HEK293 (cell line): ENCODE measurements at regions not wholly inside any gene's neighbourhood (a gene's known extent, or its start where the extent isn't known, plus 50 kb on each side); places are given as distances from the start of the nearest gene placed in this dataset.

ENCODE experiments used
- CTCF ChIA-PET: fragments of 350-600 bp; formaldehyde crosslinking; extraction: SDS; loops from one replicate; lab custom pipeline; 2021; ENCODE audit warnings: antibody characterized with exemption; lab: Yijun Ruan, JAX
- POLR2A ChIA-PET: fragments of 300-600 bp; formaldehyde crosslinking; extraction: SDS; loops from one replicate; lab custom pipeline; 2020; ENCODE audit warnings: antibody characterized with exemption, inconsistent platforms; lab: Yijun Ruan, JAX
- H3K27ac ChIP-seq: fragments of 200-500 bp; sonication (Bioruptor generic); 2 replicates; pipeline ENCODE4 v1.5.1; 2014; ENCODE audit warnings: low read depth, low read length, control low read depth, inconsistent platforms; ENCODE audit errors: extremely low read depth
- H3K36me3 ChIP-seq, 2 experiments: fragments of 200-500 bp in 1 of 2; sonication (Bioruptor generic) in 1 of 2; 1 replicate in 1 of 2; 2 replicates in 1 of 2; pipeline ENCODE4 v1.5.1; 2014 to 2017; ENCODE audit warnings: inconsistent platforms in 2 of 2, low read length in 2 of 2; ENCODE audit not compliant: control insufficient read depth in 2 of 2, insufficient read depth in 1 of 2
- H3K4me1 ChIP-seq: fragments of 200-500 bp; sonication (Bioruptor generic); 2 replicates; pipeline ENCODE4 v1.5.1; 2014; ENCODE audit warnings: mild to moderate bottlenecking, low read length, inconsistent platforms; ENCODE audit not compliant: control insufficient read depth, insufficient read depth
- H3K4me3 ChIP-seq: 2 replicates; pipeline ENCODE4 v1.5.1; 2011; ENCODE audit warnings: low read depth, mild to moderate bottlenecking, control low read depth, low read length, moderate library complexity
- H3K9me3 ChIP-seq: fragments of 200-500 bp; sonication (Bioruptor generic); 2 replicates; pipeline ENCODE4 v1.5.1; 2014; ENCODE audit warnings: low read depth, low read length, inconsistent platforms; ENCODE audit not compliant: control insufficient read depth, insufficient read depth
- HOXA7 ChIP-seq: sonication (generic); formaldehyde crosslinking; IDR thresholded peaks from 2 replicates; pipeline ENCODE4 v1.8.1; 2022; ENCODE audit warnings: missing genetic modification reagents, borderline replicate concordance
- HOXC10 ChIP-seq: sonication (generic); formaldehyde crosslinking; IDR thresholded peaks from 2 replicates; pipeline ENCODE4 v1.8.1; 2023; ENCODE audit warnings: mild to moderate bottlenecking, missing genetic modification reagents
- OSR2 ChIP-seq: fragments of 450-650 bp; formaldehyde crosslinking; IDR thresholded peaks from 2 replicates; pipeline ENCODE4 v1.5.1; 2016; ENCODE audit warnings: missing biosample characterization, missing genetic modification characterization
- REPIN1 ChIP-seq: fragments of 450-650 bp; formaldehyde crosslinking; IDR thresholded peaks from 2 replicates; pipeline ENCODE4 v1.5.1; 2017; ENCODE audit warnings: missing biosample characterization, missing genetic modification characterization, low read depth
- WT1 ChIP-seq: fragments of 450-650 bp; formaldehyde crosslinking; IDR thresholded peaks from 2 replicates; pipeline ENCODE4 v1.5.1; 2016; ENCODE audit warnings: missing biosample characterization, missing genetic modification characterization
- YY1 ChIP-seq: fragments of 450-650 bp; formaldehyde crosslinking; IDR thresholded peaks from 2 replicates; pipeline ENCODE4 v1.5.1; 2018; ENCODE audit warnings: missing biosample characterization, missing genetic modification characterization
- ZBTB21 ChIP-seq: fragments of 450-650 bp; formaldehyde crosslinking; IDR thresholded peaks from 2 replicates; pipeline ENCODE4 v1.5.1; 2017; ENCODE audit warnings: missing biosample characterization, missing genetic modification characterization
- ZFHX2 ChIP-seq: fragments of 450-650 bp; formaldehyde crosslinking; conservative IDR thresholded peaks from 2 replicates; pipeline ENCODE4 v1.5.1; 2016; ENCODE audit warnings: missing biosample characterization, missing genetic modification characterization
- ZNF121 ChIP-seq: fragments of 450-650 bp; formaldehyde crosslinking; IDR thresholded peaks from 2 replicates; pipeline ENCODE4 v1.5.1; 2016; ENCODE audit warnings: missing biosample characterization, missing genetic modification characterization
- ZNF138 ChIP-seq: fragments of 450-650 bp; formaldehyde crosslinking; IDR thresholded peaks from 2 replicates; pipeline ENCODE4 v1.5.1; 2016; ENCODE audit warnings: missing biosample characterization, missing genetic modification characterization, borderline replicate concordance
- ZNF174 ChIP-seq: fragments of 450-650 bp; formaldehyde crosslinking; IDR thresholded peaks from 2 replicates; pipeline ENCODE4 v1.5.0; 2017; ENCODE audit warnings: missing biosample characterization, mild to moderate bottlenecking, missing genetic modification characterization
- ZNF211 ChIP-seq: fragments of 450-650 bp; formaldehyde crosslinking; IDR thresholded peaks from 2 replicates; pipeline ENCODE4 v1.5.1; 2016; ENCODE audit warnings: low read depth, missing biosample characterization, missing genetic modification characterization
- ZNF266 ChIP-seq: fragments of 450-650 bp; formaldehyde crosslinking; IDR thresholded peaks from 2 replicates; pipeline ENCODE4 v1.5.1; 2016; ENCODE audit warnings: missing biosample characterization, missing genetic modification characterization, low read depth
- ZNF292 ChIP-seq: fragments of 450-650 bp; formaldehyde crosslinking; IDR thresholded peaks from 2 replicates; pipeline ENCODE4 v1.5.1; 2016; ENCODE audit warnings: low read depth, missing biosample characterization, missing genetic modification characterization, borderline replicate concordance
- ZNF354C ChIP-seq: fragments of 450-650 bp; formaldehyde crosslinking; IDR thresholded peaks from 2 replicates; pipeline ENCODE4 v1.5.1; 2016; ENCODE audit warnings: missing biosample characterization, missing genetic modification characterization, low read depth, borderline replicate concordance
- ZNF530 ChIP-seq: fragments of 450-650 bp; formaldehyde crosslinking; IDR thresholded peaks from 2 replicates; pipeline ENCODE4 v1.5.1; 2016; ENCODE audit warnings: low read depth, missing biosample characterization, missing genetic modification characterization
- ZNF548 ChIP-seq: fragments of 450-650 bp; formaldehyde crosslinking; IDR thresholded peaks from 2 replicates; pipeline ENCODE4 v1.5.1; 2016; ENCODE audit warnings: missing biosample characterization, missing genetic modification characterization
- ZNF555 ChIP-seq: fragments of 450-650 bp; formaldehyde crosslinking; conservative IDR thresholded peaks from 2 replicates; pipeline ENCODE4 v1.5.1; 2017; ENCODE audit warnings: missing biosample characterization, mild to moderate bottlenecking, missing genetic modification characterization, inconsistent platforms
- ZNF585B ChIP-seq: fragments of 450-650 bp; formaldehyde crosslinking; IDR thresholded peaks from 2 replicates; pipeline ENCODE4 v1.5.1; 2016; ENCODE audit warnings: missing biosample characterization, missing genetic modification characterization
- ZNF596 ChIP-seq: fragments of 450-650 bp; IDR thresholded peaks from 2 replicates; pipeline ENCODE4 v1.5.0; 2018; ENCODE audit warnings: missing biosample characterization, mild to moderate bottlenecking, missing genetic modification characterization, moderate library complexity
- ZNF654 ChIP-seq: fragments of 450-650 bp; formaldehyde crosslinking; IDR thresholded peaks from 2 replicates; pipeline ENCODE4 v1.5.1; 2016; ENCODE audit warnings: low read depth, missing biosample characterization, missing genetic modification characterization
- ZNF707 ChIP-seq: fragments of 450-650 bp; formaldehyde crosslinking; IDR thresholded peaks from 2 replicates; pipeline ENCODE4 v1.5.1; 2016; ENCODE audit warnings: missing biosample characterization, missing genetic modification characterization
- ZNF830 ChIP-seq: fragments of 450-650 bp; IDR thresholded peaks from 2 replicates; pipeline ENCODE4 v1.5.0; 2018; ENCODE audit warnings: missing biosample characterization, missing genetic modification characterization, low read depth, mild to moderate bottlenecking, moderate library complexity
- ZSCAN30 ChIP-seq: fragments of 450-650 bp; IDR thresholded peaks from 2 replicates; pipeline ENCODE4 v1.5.1; 2018; ENCODE audit warnings: missing biosample characterization, mild to moderate bottlenecking, missing genetic modification characterization, moderate library complexity
- TF ChIP-seq, protein P1 (sequence below): IDR thresholded peaks from 2 replicates; pipeline ENCODE4 v1.6.1; 2011; ENCODE audit warnings: mild to moderate bottlenecking, low read depth, low read length, borderline replicate concordance
- TF ChIP-seq, protein P2 (sequence below): fragments of 450-650 bp; formaldehyde crosslinking; IDR thresholded peaks from 2 replicates; pipeline ENCODE4 v1.5.1; 2016; ENCODE audit warnings: missing biosample characterization, missing genetic modification characterization
- TF ChIP-seq, protein P3 (sequence below): fragments of 450-650 bp; formaldehyde crosslinking; IDR thresholded peaks from 2 replicates; pipeline ENCODE4 v1.5.1; 2016; ENCODE audit warnings: missing biosample characterization, missing genetic modification characterization
- TF ChIP-seq, protein P4 (sequence below): fragments of 450-650 bp; formaldehyde crosslinking; IDR thresholded peaks from 2 replicates; pipeline ENCODE4 v1.5.1; 2016; ENCODE audit warnings: missing biosample characterization, missing genetic modification characterization

DNA sequence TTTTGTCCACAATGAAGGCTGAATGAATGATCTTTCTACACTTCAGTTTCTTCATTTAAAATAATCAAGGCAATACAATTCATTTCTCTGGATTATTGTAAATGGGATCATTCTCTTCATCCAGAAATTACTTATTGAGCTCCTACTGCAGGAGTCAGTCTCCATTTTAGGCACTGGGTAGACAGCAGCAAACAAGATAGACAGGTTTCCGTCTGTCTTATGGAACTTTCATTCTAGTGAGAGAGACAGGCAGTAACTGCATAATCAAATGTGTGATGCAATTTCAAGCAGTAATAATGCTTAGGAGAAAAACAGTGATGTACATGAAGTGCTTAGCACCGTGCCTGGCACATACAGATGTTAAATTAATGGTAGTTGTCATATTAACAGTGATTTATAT lies 118.9 kb downstream of the SUDS3 start:
- no peaks in the 10 kb centered on the region for H3K36me3 ChIP-seq
- TF ChIP-seq ZNF266 (tag by site-specific recombination) (no peak), ZNF354C (no peak), ZNF555 (tag by site-specific recombination) (no peak), ZNF292 (tag by site-specific recombination) (no peak), ZNF138 (tag by site-specific recombination) (no peak), OSR2 (tag by site-specific recombination) (no peak), ZFHX2 (tag by site-specific recombination) (no peak), ZSCAN30 (tag by site-specific recombination) (no peak), ZNF654 (tag by site-specific recombination) (no peak), ZNF585B (tag by site-specific recombination) (no peak), ZNF530 (tag by site-specific recombination) (no peak), ZBTB21 (tag by site-specific recombination) (no peak), ZNF707 (tag by site-specific recombination) (no peak), ZNF121 (tag by site-specific recombination) (no peak)
- TF ChIP-seq, protein P1, sequence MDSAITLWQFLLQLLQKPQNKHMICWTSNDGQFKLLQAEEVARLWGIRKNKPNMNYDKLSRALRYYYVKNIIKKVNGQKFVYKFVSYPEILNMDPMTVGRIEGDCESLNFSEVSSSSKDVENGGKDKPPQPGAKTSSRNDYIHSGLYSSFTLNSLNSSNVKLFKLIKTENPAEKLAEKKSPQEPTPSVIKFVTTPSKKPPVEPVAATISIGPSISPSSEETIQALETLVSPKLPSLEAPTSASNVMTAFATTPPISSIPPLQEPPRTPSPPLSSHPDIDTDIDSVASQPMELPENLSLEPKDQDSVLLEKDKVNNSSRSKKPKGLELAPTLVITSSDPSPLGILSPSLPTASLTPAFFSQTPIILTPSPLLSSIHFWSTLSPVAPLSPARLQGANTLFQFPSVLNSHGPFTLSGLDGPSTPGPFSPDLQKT, result no peak
- TF ChIP-seq, protein P2, sequence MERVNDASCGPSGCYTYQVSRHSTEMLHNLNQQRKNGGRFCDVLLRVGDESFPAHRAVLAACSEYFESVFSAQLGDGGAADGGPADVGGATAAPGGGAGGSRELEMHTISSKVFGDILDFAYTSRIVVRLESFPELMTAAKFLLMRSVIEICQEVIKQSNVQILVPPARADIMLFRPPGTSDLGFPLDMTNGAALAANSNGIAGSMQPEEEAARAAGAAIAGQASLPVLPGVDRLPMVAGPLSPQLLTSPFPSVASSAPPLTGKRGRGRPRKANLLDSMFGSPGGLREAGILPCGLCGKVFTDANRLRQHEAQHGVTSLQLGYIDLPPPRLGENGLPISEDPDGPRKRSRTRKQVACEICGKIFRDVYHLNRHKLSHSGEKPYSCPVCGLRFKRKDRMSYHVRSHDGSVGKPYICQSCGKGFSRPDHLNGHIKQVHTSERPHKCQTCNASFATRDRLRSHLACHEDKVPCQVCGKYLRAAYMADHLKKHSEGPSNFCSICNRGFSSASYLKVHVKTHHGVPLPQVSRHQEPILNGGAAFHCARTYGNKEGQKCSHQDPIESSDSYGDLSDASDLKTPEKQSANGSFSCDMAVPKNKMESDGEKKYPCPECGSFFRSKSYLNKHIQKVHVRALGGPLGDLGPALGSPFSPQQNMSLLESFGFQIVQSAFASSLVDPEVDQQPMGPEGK (tag by site-specific recombination), result no peak
- TF ChIP-seq, protein P3, sequence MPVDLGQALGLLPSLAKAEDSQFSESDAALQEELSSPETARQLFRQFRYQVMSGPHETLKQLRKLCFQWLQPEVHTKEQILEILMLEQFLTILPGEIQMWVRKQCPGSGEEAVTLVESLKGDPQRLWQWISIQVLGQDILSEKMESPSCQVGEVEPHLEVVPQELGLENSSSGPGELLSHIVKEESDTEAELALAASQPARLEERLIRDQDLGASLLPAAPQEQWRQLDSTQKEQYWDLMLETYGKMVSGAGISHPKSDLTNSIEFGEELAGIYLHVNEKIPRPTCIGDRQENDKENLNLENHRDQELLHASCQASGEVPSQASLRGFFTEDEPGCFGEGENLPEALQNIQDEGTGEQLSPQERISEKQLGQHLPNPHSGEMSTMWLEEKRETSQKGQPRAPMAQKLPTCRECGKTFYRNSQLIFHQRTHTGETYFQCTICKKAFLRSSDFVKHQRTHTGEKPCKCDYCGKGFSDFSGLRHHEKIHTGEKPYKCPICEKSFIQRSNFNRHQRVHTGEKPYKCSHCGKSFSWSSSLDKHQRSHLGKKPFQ (tag by site-specific recombination), result no peak
- POLR2A ChIA-PET, result no interaction called here
- H3K9me3 ChIP-seq, result no peaks in the 10 kb centered on the region
- CTCF ChIA-PET, result no interaction called here
- H3K27ac ChIP-seq, result no peak overlapping the region
- no peaks in the 10 kb centered on the region for H3K4me1 ChIP-seq
- no peak overlapping the region for H3K4me3 ChIP-seq

DNA sequence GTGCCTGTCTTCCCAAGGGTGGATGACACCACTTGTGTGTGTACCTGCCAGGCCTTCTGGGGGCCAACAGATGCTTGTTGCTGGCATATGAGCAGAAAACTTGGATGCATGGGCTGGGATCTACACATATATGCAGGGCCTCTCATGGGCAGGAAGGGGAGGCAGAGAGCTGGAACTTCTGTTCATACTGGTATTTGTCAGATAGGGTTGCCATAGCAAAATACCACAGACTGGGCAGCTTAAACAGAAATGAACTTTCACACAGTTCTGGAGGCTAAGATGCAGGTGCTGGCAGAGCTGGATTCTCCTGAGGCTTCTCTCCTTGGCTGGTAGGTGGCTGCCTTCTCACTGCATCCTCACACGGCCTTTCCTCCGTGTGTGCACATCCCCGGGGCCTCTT lies 121.8 kb downstream of the SUDS3 start:
- no peak overlapping the region for H3K27ac ChIP-seq
- H3K9me3 ChIP-seq, result no peaks in the 10 kb centered on the region
- CTCF ChIA-PET, result no interaction called here
- TF ChIP-seq ZSCAN30 (tag by site-specific recombination) (no peak), HOXC10 (CRISPR knock-in tag) (no peak), REPIN1 (no peak), ZNF596 (tag by site-specific recombination) (no peak), WT1 (tag by site-specific recombination) (no peak), YY1 (tag by site-specific recombination) (no peak), HOXA7 (no peak), ZNF548 (tag by site-specific recombination) (no peak), ZNF830 (tag by site-specific recombination) (no peak), ZNF174 (tag by site-specific recombination) (no peak), ZNF211 (tag by site-specific recombination) (no peak)
- TF ChIP-seq, protein P4, sequence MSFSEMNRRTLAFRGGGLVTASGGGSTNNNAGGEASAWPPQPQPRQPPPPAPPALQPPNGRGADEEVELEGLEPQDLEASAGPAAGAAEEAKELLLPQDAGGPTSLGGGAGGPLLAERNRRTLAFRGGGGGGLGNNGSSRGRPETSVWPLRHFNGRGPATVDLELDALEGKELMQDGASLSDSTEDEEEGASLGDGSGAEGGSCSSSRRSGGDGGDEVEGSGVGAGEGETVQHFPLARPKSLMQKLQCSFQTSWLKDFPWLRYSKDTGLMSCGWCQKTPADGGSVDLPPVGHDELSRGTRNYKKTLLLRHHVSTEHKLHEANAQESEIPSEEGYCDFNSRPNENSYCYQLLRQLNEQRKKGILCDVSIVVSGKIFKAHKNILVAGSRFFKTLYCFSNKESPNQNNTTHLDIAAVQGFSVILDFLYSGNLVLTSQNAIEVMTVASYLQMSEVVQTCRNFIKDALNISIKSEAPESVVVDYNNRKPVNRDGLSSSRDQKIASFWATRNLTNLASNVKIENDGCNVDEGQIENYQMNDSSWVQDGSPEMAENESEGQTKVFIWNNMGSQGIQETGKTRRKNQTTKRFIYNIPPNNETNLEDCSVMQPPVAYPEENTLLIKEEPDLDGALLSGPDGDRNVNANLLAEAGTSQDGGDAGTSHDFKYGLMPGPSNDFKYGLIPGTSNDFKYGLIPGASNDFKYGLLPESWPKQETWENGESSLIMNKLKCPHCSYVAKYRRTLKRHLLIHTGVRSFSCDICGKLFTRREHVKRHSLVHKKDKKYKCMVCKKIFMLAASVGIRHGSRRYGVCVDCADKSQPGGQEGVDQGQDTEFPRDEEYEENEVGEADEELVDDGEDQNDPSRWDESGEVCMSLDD (tag by site-specific recombination), result no peak

More for the DNA sequence above, 121.8 kb downstream of the SUDS3 start:
- POLR2A ChIA-PET, result no interaction called here
- no peaks in the 10 kb centered on the region for H3K36me3 ChIP-seq
- H3K4me1 ChIP-seq, result no peaks in the 10 kb centered on the region
- no peak overlapping the region for H3K4me3 ChIP-seq
